Progenitor cell of endocrine pancreas (in vitro differentiated cells): ENCODE measurements at regions not wholly inside any gene's neighbourhood (a gene's known extent, or its start where the extent isn't known, plus 50 kb on each side); places are given as distances from the start of the nearest gene placed in this dataset.

Experiments used
- DNase-seq: peaks from one replicate; pipeline ENCODE4 v3.0.0; 2021; ENCODE audit warnings: low spot score; ENCODE audit not compliant: unreplicated experiment
- H3K27ac Mint-ChIP-seq: 2 replicates; pipeline ENCODE4 v1.8.0; 2021; ENCODE audit warnings: mild to moderate bottlenecking, moderate library complexity, mixed read lengths
- H3K27me3 Mint-ChIP-seq: 2 replicates; pipeline ENCODE4 v1.8.0; 2021; ENCODE audit warnings: mixed read lengths
- H3K36me3 Mint-ChIP-seq: 2 replicates; pipeline ENCODE4 v1.8.0; 2022; ENCODE audit warnings: mixed read lengths; ENCODE audit not compliant: insufficient read depth
- H3K4me1 Mint-ChIP-seq: 2 replicates; pipeline ENCODE4 v1.8.0; 2021; ENCODE audit warnings: low read depth, mixed read lengths
- H3K4me3 Mint-ChIP-seq: 2 replicates; pipeline ENCODE4 v1.8.0; 2021; ENCODE audit warnings: low read depth, mild to moderate bottlenecking, moderate library complexity, mixed read lengths
- H3K9me3 Mint-ChIP-seq: 2 replicates; pipeline ENCODE4 v1.8.0; 2021; ENCODE audit warnings: low read depth, mixed read lengths
- CTCF ChIP-seq: fragments of 200-600 bp; sonication (generic); IDR thresholded peaks from one replicate; pipeline ENCODE4 v1.5.0; 2021; ENCODE audit warnings: antibody characterized with exemption, mild to moderate bottlenecking; ENCODE audit not compliant: unreplicated experiment

DNA sequence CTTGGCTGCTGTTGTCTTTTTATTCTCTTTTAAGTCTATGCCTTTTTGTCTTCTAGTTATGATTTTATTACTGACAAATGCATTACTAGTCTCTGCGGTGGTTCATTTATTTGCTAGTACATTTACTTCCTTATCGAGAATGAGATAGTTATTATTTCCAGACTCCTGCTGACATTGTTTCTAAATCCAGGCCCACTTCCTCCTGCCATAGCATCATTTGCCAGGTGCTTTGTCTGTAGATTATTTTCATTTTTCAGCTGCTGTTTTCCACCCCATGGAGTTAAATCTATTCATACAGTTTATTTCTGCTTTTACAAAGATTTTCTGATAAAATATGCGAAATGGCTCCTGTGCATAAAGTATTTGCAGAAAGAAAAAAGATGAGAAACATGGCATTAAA, 459.7 kb downstream of the MMUT start:
- Mint-ChIP-seq H3K4me1 (no peaks in the 10 kb centered on the region), H3K27ac (no peak overlapping the region), H3K9me3 (no peaks in the 10 kb centered on the region), H3K4me3 (no peak overlapping the region), H3K36me3 (no peaks in the 10 kb centered on the region), H3K27me3 (no peaks in the 10 kb centered on the region)
- no peak for DNase-seq
- TF ChIP-seq CTCF, result no peak

DNA sequence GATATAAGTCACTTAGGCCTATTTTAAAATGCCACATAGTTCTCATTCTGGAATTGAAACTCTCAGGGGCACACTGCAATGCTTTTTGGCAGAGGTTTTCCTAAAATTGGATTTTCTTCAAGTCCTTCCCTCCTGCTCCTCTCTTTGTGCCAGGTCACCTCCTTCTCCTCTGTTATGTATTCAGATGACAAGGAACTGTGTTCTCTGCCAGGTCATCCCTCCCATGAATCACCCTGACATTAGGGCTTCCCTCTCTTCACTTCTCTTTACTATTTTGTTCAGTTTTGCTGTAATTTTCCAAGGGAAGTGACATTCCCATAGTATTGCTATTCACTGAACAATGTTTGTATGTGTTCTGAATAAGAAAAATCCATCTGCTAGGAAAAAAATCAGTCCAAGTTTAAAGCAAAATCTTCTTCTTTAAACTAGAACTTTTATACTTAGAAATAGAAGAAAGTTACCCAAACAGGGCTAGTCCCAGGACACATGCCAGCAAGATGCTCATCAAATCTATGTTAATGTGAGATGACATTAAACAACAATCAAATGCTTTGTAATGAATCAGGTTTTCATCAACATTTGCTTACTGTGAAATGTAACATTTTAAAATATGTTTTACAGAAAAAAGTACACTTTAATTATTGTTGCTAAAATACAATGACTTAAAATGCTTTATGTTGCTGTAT, 461.1 kb downstream of the MMUT start:
- Mint-ChIP-seq H3K27ac (peak overlapping the region; percentile 49), H3K9me3 (no peaks in the 10 kb centered on the region)
- DNase-seq, result no peak

DNA sequence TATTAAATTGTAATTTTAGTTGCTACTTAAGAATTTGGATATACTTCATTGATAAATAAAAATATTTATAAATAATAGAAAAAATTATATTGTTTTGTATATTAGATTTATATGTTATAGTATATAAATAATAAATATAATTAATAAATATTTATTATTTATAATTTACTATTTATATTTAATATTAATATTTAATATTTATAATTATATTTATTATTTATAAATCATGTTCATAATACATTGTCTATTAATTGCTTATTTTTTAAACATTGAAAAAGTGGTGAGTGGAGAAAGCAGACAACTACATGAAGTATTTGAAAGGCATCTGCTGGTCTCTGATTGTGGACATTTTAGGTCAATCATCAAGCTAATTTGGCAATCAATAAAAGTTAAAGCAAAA, 464.5 kb downstream of the MMUT start:
- TF ChIP-seq CTCF, result no peak
- no peak for DNase-seq
- Mint-ChIP-seq H3K4me1 (no peaks in the 10 kb centered on the region), H3K9me3 (no peaks in the 10 kb centered on the region), H3K27me3 (no peaks in the 10 kb centered on the region), H3K36me3 (no peaks in the 10 kb centered on the region), H3K4me3 (no peak overlapping the region), H3K27ac (no peak overlapping the region)

More for the DNA sequence above, 461.1 kb downstream of the MMUT start:
- no peaks in the 10 kb centered on the region for H3K36me3 Mint-ChIP-seq
- no peak overlapping the region for H3K4me3 Mint-ChIP-seq
- H3K4me1 Mint-ChIP-seq, result no peaks in the 10 kb centered on the region
- TF ChIP-seq CTCF, result no peak
- no peaks in the 10 kb centered on the region for H3K27me3 Mint-ChIP-seq

GRCh38 chr6:48996461-48997119, 466.5 kb downstream of the MMUT start:
- Mint-ChIP-seq H3K4me3 (no peak overlapping the region), H3K4me1 (no peaks in the 10 kb centered on the region), H3K9me3 (no peaks in the 10 kb centered on the region), H3K27ac (no peak overlapping the region), H3K27me3 (no peaks in the 10 kb centered on the region), H3K36me3 (no peaks in the 10 kb centered on the region)
- no peak for TF ChIP-seq CTCF
- DNase-seq, result no peak

DNA sequence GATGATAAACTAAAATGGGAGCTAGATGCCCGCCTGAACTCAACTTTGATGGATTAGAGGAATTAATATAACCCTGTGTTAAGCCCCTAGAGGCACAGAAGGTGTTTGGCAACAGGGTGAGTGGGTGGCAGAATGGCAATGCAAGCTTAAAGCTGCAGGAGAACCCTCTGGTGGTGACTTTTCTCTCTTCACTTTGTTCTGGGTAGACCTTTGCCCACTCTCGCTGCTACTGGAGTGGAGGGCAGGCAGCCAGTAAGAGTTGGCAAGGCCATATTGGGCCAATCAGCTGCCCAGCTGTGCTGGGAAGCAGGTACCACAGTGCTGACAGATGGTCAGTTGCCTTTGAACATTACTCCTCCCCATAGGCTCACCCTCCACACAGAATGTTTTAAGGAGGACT, 468.2 kb downstream of the MMUT start:
- Mint-ChIP-seq H3K36me3 (no peaks in the 10 kb centered on the region), H3K4me3 (no peak overlapping the region), H3K27me3 (no peaks in the 10 kb centered on the region), H3K4me1 (no peaks in the 10 kb centered on the region), H3K9me3 (no peaks in the 10 kb centered on the region), H3K27ac (no peak overlapping the region)
- no peak for TF ChIP-seq CTCF
- DNase-seq, result no peak
